OCI-LY7 (cell line): ENCODE measurements at regions not wholly inside any gene's neighbourhood (a gene's known extent, or its start where the extent isn't known, plus 50 kb on each side); places are given as distances from the start of the nearest gene placed in this dataset.

Source experiments
- EZH2phosphoT487 ChIP-seq: fragments of 200-600 bp; sonication (generic); IDR thresholded peaks from 2 replicates; pipeline ENCODE4 v1.6.1; 2018; ENCODE audit warnings: low read depth, borderline replicate concordance, mild to moderate bottlenecking, mixed run types, antibody characterized with exemption, low read length, moderate library complexity, mixed read lengths
- TF ChIP-seq, protein P1 (sequence below): fragments of 200-600 bp; sonication (generic); conservative IDR thresholded peaks from 2 replicates; pipeline ENCODE4 v1.5.1; 2014; ENCODE audit warnings: mild to moderate bottlenecking, antibody characterized with exemption, low read length, moderate library complexity, mixed read lengths

DNA sequence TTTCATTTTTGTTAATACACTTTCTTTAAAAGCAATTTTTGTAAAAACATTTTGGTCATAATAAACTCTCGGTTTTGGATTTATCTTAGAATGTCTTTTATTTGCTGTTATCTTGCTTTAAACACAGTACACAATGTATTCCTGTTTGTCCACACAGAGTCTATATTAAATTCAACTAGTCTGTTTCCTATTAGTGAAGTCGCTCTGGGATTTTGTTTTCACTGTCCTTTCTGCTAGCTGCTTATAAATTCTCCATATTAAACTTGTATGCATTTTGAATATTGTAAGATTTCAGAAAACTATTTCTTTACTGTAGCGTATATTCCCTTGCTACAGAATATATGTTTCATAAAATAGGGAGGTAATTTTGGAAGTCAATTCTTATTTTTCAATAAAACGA, 630.2 kb downstream of the HDGFL1 start:
- TF ChIP-seq EZH2phosphoT487: no peak
- TF ChIP-seq, protein P1, sequence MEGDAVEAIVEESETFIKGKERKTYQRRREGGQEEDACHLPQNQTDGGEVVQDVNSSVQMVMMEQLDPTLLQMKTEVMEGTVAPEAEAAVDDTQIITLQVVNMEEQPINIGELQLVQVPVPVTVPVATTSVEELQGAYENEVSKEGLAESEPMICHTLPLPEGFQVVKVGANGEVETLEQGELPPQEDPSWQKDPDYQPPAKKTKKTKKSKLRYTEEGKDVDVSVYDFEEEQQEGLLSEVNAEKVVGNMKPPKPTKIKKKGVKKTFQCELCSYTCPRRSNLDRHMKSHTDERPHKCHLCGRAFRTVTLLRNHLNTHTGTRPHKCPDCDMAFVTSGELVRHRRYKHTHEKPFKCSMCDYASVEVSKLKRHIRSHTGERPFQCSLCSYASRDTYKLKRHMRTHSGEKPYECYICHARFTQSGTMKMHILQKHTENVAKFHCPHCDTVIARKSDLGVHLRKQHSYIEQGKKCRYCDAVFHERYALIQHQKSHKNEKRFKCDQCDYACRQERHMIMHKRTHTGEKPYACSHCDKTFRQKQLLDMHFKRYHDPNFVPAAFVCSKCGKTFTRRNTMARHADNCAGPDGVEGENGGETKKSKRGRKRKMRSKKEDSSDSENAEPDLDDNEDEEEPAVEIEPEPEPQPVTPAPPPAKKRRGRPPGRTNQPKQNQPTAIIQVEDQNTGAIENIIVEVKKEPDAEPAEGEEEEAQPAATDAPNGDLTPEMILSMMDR: no peak
